Keratinocyte (primary cell): ENCODE measurements at regions not wholly inside any gene's neighbourhood (a gene's known extent, or its start where the extent isn't known, plus 50 kb on each side); places are given as distances from the start of the nearest gene placed in this dataset.

Source experiments
- DNase-seq: peaks from one replicate; pipeline ENCODE4 v3.0.0-alpha.2; 2011; ENCODE audit warnings: low read depth, missing footprints, low spot score
- FAIRE-seq: peaks from 2 replicates; lab custom pipeline; 2011; peaks lifted over from hg19 to GRCh38; lab: Jason Lieb, UNC
- H2AFZ ChIP-seq: 2 replicates; pipeline ENCODE4 v1.6.0; 2012; ENCODE audit warnings: low read length, control low read depth, inconsistent platforms; ENCODE audit not compliant: control insufficient read depth
- H3K27ac ChIP-seq: 2 replicates; pipeline ENCODE4 v1.5.1; 2011; ENCODE audit warnings: low read length; ENCODE audit not compliant: control insufficient read depth, insufficient read depth
- H3K27me3 ChIP-seq: 3 replicates; pipeline ENCODE4 v1.6.0; 2011; ENCODE audit warnings: low read length; ENCODE audit not compliant: control insufficient read depth, insufficient read depth; ENCODE audit errors: extremely low read depth
- H3K36me3 ChIP-seq, 2 experiments: 2 replicates in 1 of 2; 3 replicates in 1 of 2; pipeline ENCODE4 v1.5.1; 2011; ENCODE audit warnings: low read length in 2 of 2, mild to moderate bottlenecking in 1 of 2; ENCODE audit not compliant: control insufficient read depth in 2 of 2, insufficient read depth in 2 of 2; ENCODE audit errors: extremely low read depth in 1 of 2
- H3K4me1 ChIP-seq: 3 replicates; pipeline ENCODE4 v1.5.1; 2011; ENCODE audit warnings: low read length; ENCODE audit not compliant: control insufficient read depth, insufficient read depth; ENCODE audit errors: extremely low read depth
- H3K4me2 ChIP-seq: 3 replicates; pipeline ENCODE4 v1.6.0; 2011; ENCODE audit warnings: low read depth, low read length; ENCODE audit not compliant: control insufficient read depth, insufficient read depth; ENCODE audit errors: extremely low read depth
- H3K4me3 ChIP-seq, 3 experiments: fragments of 200-600 bp in 1 of 3; sonication (generic) in 1 of 3; 2 replicates in 2 of 3; 3 replicates in 1 of 3; pipeline ENCODE4 v1.5.1; 2011 to 2016; ENCODE audit warnings: low read length in 3 of 3, mild to moderate bottlenecking in 3 of 3, control low read depth in 2 of 3, inconsistent platforms in 1 of 3, low read depth in 1 of 3, mixed read lengths in 1 of 3, mixed run types in 1 of 3, moderate library complexity in 1 of 3; ENCODE audit not compliant: control insufficient read depth in 2 of 3, insufficient read depth in 2 of 3; ENCODE audit errors: extremely low read depth in 1 of 3
- H3K79me2 ChIP-seq: 2 replicates; pipeline ENCODE4 v1.6.0; 2012; ENCODE audit warnings: low read length; ENCODE audit not compliant: control insufficient read depth, insufficient read depth
- H3K9ac ChIP-seq: 3 replicates; pipeline ENCODE4 v1.6.0; 2011; ENCODE audit warnings: low read length; ENCODE audit not compliant: control insufficient read depth, insufficient read depth; ENCODE audit errors: extremely low read depth
- H3K9me1 ChIP-seq: 3 replicates; pipeline ENCODE4 v1.6.0; 2011; ENCODE audit warnings: low read length; ENCODE audit not compliant: control insufficient read depth, insufficient read depth; ENCODE audit errors: extremely low read depth
- H3K9me3 ChIP-seq: 2 replicates; pipeline ENCODE4 v1.5.1; 2012; ENCODE audit warnings: low read depth, low read length; ENCODE audit not compliant: control insufficient read depth
- H4K20me1 ChIP-seq: 3 replicates; pipeline ENCODE4 v1.6.0; 2011; ENCODE audit warnings: low read length; ENCODE audit not compliant: control insufficient read depth, insufficient read depth; ENCODE audit errors: extremely low read depth
- EZH2 ChIP-seq: IDR thresholded peaks from one replicate; pipeline ENCODE4 v1.6.1; 2012; ENCODE audit warnings: inconsistent platforms, mild to moderate bottlenecking, low read length, moderate library complexity
- dilution Hi-C: fragments of 300-500 bp; cut with MboI; formaldehyde crosslinking; loops from one replicate; pipeline ENCODE4 v1.7.0; 2020; ENCODE audit warnings: low sequenced_read_pairs; ENCODE audit not compliant: extremely low pct_ligation_motif_present
- TF ChIP-seq, protein P1 (sequence below), 3 experiments: IDR thresholded peaks in 1 of 3; conservative IDR thresholded peaks in 1 of 3; optimal IDR thresholded peaks in 1 of 3; 2 replicates in 2 of 3; 3 replicates in 1 of 3; pipeline versions ENCODE3 to v1.5.1; 2011; ENCODE audit warnings: low read length in 3 of 3, mild to moderate bottlenecking in 3 of 3, moderate library complexity in 2 of 3, control low read depth in 1 of 3, inconsistent platforms in 1 of 3; ENCODE audit not compliant: insufficient read depth in 2 of 3; ENCODE audit errors: extremely low read depth in 1 of 3

DNA sequence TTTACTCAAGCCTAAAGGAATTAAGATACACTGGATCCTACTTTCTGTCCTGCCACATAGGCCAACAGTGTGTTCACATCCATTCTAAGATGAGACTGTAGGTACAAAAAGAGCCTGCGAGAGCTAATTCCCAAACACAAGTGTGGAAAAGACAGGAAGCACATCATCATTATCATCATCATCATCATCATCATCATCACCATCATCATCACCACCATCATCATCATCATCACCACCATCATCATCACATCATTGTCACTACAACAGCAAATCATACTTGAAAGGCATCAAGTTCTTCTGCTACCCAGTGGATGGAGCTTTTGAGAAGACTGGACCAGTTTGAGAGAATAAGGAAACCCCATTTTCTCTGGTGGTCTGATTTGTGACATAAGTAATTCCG lies 268.1 kb downstream of the HS3ST3A1 start:
- Histone ChIP-seq H4K20me1 (no peaks in the 10 kb centered on the region), H3K9me3 (no peaks in the 10 kb centered on the region), H3K36me3 (no peaks in the 10 kb centered on the region), H3K4me2 (no peak overlapping the region), H3K9me1 (no peaks in the 10 kb centered on the region), H3K9ac (no peak overlapping the region), H3K27ac (no peak overlapping the region), H3K4me3 (no peak overlapping the region), H3K27me3 (no peaks in the 10 kb centered on the region), H2AFZ (no peak overlapping the region), H3K4me1 (peaks cover 3% of the 10 kb centered on the region), H3K79me2 (no peaks in the 10 kb centered on the region)
- DNase-seq (no peak), FAIRE-seq (no peak)
- TF ChIP-seq, protein P1, sequence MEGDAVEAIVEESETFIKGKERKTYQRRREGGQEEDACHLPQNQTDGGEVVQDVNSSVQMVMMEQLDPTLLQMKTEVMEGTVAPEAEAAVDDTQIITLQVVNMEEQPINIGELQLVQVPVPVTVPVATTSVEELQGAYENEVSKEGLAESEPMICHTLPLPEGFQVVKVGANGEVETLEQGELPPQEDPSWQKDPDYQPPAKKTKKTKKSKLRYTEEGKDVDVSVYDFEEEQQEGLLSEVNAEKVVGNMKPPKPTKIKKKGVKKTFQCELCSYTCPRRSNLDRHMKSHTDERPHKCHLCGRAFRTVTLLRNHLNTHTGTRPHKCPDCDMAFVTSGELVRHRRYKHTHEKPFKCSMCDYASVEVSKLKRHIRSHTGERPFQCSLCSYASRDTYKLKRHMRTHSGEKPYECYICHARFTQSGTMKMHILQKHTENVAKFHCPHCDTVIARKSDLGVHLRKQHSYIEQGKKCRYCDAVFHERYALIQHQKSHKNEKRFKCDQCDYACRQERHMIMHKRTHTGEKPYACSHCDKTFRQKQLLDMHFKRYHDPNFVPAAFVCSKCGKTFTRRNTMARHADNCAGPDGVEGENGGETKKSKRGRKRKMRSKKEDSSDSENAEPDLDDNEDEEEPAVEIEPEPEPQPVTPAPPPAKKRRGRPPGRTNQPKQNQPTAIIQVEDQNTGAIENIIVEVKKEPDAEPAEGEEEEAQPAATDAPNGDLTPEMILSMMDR (optimal IDR thresholded peaks at IDR 0.05 in 1 of 3, IDR thresholded peaks at IDR 0.05 in 1 of 3, conservative IDR thresholded peaks at IDR 0.05 in 1 of 3; ENCODE audit: extremely low read depth in 1 of 3, insufficient read depth in 2 of 3, low read length in 3 of 3) = no peak
- dilution Hi-C loops = no loop called here

GRCh38 chr17:13332207-13332606 lies 269.5 kb downstream of the HS3ST3A1 start:
- dilution Hi-C loops = no loop called here
- Histone ChIP-seq H3K9me1 (no peaks in the 10 kb centered on the region), H3K4me1 (no peaks in the 10 kb centered on the region), H2AFZ (no peak overlapping the region), H3K27me3 (no peaks in the 10 kb centered on the region), H3K9me3 (no peaks in the 10 kb centered on the region), H3K9ac (no peak overlapping the region), H3K36me3 (no peaks in the 10 kb centered on the region), H3K4me3 (no peak overlapping the region), H3K4me2 (no peak overlapping the region), H3K27ac (no peak overlapping the region), H3K79me2 (no peaks in the 10 kb centered on the region), H4K20me1 (no peaks in the 10 kb centered on the region)
- FAIRE-seq (no peak), DNase-seq (no peak)
- TF ChIP-seq, protein P1 (optimal IDR thresholded peaks at IDR 0.05 in 1 of 3, IDR thresholded peaks at IDR 0.05 in 1 of 3, conservative IDR thresholded peaks at IDR 0.05 in 1 of 3; ENCODE audit: extremely low read depth in 1 of 3, insufficient read depth in 2 of 3, low read length in 3 of 3) = no peak
- TF ChIP-seq EZH2 = no peak
